ENCODE measurements at regions not wholly inside any gene's neighbourhood (a gene's known extent, or its start where the extent isn't known, plus 50 kb on each side); places are given as distances from the start of the nearest gene placed in this dataset.

DNA sequence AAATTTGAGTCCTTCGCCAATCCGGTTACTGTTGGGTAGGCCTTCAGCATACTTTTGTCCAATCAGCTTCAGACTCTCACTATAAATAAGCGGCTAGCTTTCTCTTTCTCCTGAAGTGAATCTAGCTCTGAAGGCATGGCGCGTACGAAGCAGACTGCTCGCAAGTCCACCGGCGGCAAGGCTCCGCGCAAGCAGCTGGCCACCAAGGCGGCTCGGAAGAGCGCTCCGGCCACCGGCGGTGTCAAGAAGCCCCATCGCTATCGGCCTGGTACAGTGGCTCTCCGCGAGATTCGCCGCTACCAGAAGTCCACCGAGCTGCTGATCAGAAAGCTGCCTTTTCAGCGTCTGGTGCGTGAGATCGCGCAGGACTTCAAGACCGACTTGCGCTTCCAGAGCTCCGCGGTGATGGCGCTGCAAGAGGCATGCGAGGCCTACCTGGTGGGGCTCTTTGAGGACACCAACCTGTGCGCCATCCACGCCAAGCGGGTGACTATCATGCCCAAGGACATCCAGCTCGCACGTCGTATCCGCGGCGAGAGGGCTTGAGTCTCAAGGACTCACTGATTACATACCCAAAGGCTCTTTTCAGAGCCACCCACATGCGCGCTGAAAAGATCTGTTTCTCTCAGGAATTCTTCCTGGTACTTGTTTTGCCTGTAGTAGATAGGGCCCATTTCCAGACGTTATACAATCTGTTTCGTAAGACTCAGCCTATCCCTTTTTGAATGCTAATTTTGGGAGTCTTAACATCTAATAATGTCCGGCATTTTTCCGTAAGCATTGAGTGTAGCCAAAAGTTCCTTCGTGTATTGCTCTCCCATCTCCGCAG, 102.0 kb downstream of the OR2B2 start:
- dilution Hi-C loops (cut with MboI; ENCODE audit: extremely low pct_ligation_motif_present, low sequenced_read_pairs) = no loop called here
- Histone ChIP-seq H3K9me3 (replicated peaks; ENCODE audit: control insufficient read depth, insufficient read depth, low read length) (no peaks in the 10 kb centered on the region), H3K27ac (ENCODE audit: insufficient read depth, low read depth, low read length) (peak overlapping the region; percentile 59), H3K79me2 (ENCODE audit: control insufficient read depth, insufficient read depth, low read length) (no peaks in the 10 kb centered on the region), H3K9me1 (replicated peaks; ENCODE audit: control insufficient read depth, extremely low read depth, insufficient read depth, low read length) (no peaks in the 10 kb centered on the region), H3K4me1 (ENCODE audit: control insufficient read depth, extremely low read depth, insufficient read depth, low read length) (peaks cover 29% of the 10 kb centered on the region), H2AFZ (ENCODE audit: low read depth, low read length) (peak overlapping the region; percentile 9), H3K27me3 (ENCODE audit: control insufficient read depth in 2 of 2, insufficient read depth in 2 of 2, low read length in 2 of 2) (no peaks in the 10 kb centered on the region), H3K36me3 (ENCODE audit: control insufficient read depth in 2 of 2, extremely low read depth in 1 of 2, insufficient read depth in 2 of 2, low read length in 2 of 2) (no peaks in the 10 kb centered on the region), H3K9ac (replicated peaks; ENCODE audit: extremely low read depth, insufficient read depth, low read length) (peak overlapping the region; percentile 68), H4K20me1 (replicated peaks; ENCODE audit: control insufficient read depth, extremely low read depth, insufficient read depth, low read length) (no peaks in the 10 kb centered on the region), H3K4me3 (replicated peaks in 1 of 3; ENCODE audit: insufficient read depth in 1 of 3, low read depth in 1 of 3, low read length in 3 of 3) (peak overlapping the region; percentile 4 to 77 (median 70)), H3K4me2 (ENCODE audit: insufficient read depth, low read length) (peak overlapping the region; percentile 87)
- TSS peak; percentile 65 for BruUV-seq (replicated peaks)
- DNase-seq (ENCODE audit: low read depth, low spot score) = peak; percentile 99
- intact Hi-C loops (cut with micrococcal nuclease) = loop anchor here (1.0 to 10.0 kb wide), 8 partner anchors 15 to 1778 kb away; a partner anchor contains a TSS
- CTCF ChIA-PET = interaction anchor here (0.7 to 6.8 kb wide), 14 partner anchors 12 to 1784 kb away, joined by 3 to 67 read pairs (median 4); a partner anchor contains a TSS
- POLR2A ChIA-PET = interaction anchor here (0.6 to 5.7 kb wide), 22 partner anchors 13 to 1790 kb away, joined by 3 to 99 read pairs (median 6); a partner anchor contains a TSS
- TF ChIP-seq, protein P1, sequence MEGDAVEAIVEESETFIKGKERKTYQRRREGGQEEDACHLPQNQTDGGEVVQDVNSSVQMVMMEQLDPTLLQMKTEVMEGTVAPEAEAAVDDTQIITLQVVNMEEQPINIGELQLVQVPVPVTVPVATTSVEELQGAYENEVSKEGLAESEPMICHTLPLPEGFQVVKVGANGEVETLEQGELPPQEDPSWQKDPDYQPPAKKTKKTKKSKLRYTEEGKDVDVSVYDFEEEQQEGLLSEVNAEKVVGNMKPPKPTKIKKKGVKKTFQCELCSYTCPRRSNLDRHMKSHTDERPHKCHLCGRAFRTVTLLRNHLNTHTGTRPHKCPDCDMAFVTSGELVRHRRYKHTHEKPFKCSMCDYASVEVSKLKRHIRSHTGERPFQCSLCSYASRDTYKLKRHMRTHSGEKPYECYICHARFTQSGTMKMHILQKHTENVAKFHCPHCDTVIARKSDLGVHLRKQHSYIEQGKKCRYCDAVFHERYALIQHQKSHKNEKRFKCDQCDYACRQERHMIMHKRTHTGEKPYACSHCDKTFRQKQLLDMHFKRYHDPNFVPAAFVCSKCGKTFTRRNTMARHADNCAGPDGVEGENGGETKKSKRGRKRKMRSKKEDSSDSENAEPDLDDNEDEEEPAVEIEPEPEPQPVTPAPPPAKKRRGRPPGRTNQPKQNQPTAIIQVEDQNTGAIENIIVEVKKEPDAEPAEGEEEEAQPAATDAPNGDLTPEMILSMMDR (IDR thresholded peaks at IDR 0.05; ENCODE audit: extremely low read depth in 1 of 2, insufficient read depth in 1 of 2, low read depth in 1 of 2, low read length in 2 of 2) = peak in 1 of 2 donors; percentile 25
- TF ChIP-seq, protein P2, sequence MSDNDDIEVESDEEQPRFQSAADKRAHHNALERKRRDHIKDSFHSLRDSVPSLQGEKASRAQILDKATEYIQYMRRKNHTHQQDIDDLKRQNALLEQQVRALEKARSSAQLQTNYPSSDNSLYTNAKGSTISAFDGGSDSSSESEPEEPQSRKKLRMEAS (IDR thresholded peaks at IDR 0.05; ENCODE audit: insufficient read depth, insufficient read length) = no peak
- peak; percentile 95 for TF ChIP-seq POLR2AphosphoS5 (IDR thresholded peaks at IDR 0.05; ENCODE audit: insufficient read depth, low read depth, low read length)
- TF ChIP-seq POLR2A (IDR thresholded peaks at IDR 0.05; ENCODE audit: low read depth, low read length) = peak; percentile 99
- peak; percentile 82 for FAIRE-seq

Measured in endothelial cell of umbilical vein (primary cell).